HG03520 (cell line): ENCODE measurements at regions not wholly inside any gene's neighbourhood (a gene's known extent, or its start where the extent isn't known, plus 50 kb on each side); places are given as distances from the start of the nearest gene placed in this dataset.

Experiments
- ATAC-seq: cut with Tn5 transposase; IDR thresholded peaks from one replicate; pipeline ENCODE4 v1.9.1; 2021; ENCODE audit warnings: mild to moderate bottlenecking, moderate library complexity; ENCODE audit not compliant: unreplicated experiment

- no peak for ATAC-seq
Observed at GRCh38 chr5:67536866-67537265, 340.3 kb upstream of the CD180 start.

GRCh38 chr5:67530609-67531255 lies 334.1 kb upstream of the CD180 start:
- no peak for ATAC-seq

GRCh38 chr5:67528953-67529352 lies 332.4 kb upstream of the CD180 start:
- ATAC-seq, result no peak

- no peak for ATAC-seq
Observed at GRCh38 chr5:67526793-67527192, 330.2 kb upstream of the CD180 start.

GRCh38 chr5:67520161-67520908 lies 323.7 kb upstream of the CD180 start:
- no peak for ATAC-seq

- no peak for ATAC-seq
Observed at GRCh38 chr5:67518227-67518626, 321.6 kb upstream of the CD180 start.

- ATAC-seq, result no peak
Observed at GRCh38 chr5:67516948-67517565, 320.5 kb upstream of the CD180 start.

GRCh38 chr5:67515762-67516161 lies 319.2 kb upstream of the CD180 start:
- no peak for ATAC-seq

- no peak for ATAC-seq
Observed at GRCh38 chr5:67515020-67515689, 318.6 kb upstream of the CD180 start.

GRCh38 chr5:67512758-67513157 lies 316.2 kb upstream of the CD180 start:
- ATAC-seq, result no peak

- ATAC-seq, result no peak
Observed at GRCh38 chr5:67511911-67512310, 315.3 kb upstream of the CD180 start.

- no peak for ATAC-seq
Observed at GRCh38 chr5:67510204-67510603, 313.6 kb upstream of the CD180 start.

GRCh38 chr5:67509402-67510186 lies 313.0 kb upstream of the CD180 start:
- ATAC-seq, result no peak

- no peak for ATAC-seq
Observed at GRCh38 chr5:67506241-67506640, 309.6 kb upstream of the CD180 start.

GRCh38 chr5:67502951-67503350 lies 306.4 kb upstream of the CD180 start:
- no peak for ATAC-seq

- no peak for ATAC-seq
Observed at GRCh38 chr5:67496051-67496450, 299.5 kb upstream of the CD180 start.

GRCh38 chr5:67495072-67495471 lies 298.5 kb upstream of the CD180 start:
- no peak for ATAC-seq

- ATAC-seq, result no peak
Observed at GRCh38 chr5:67494186-67494855, 297.7 kb upstream of the CD180 start.

- no peak for ATAC-seq
Observed at GRCh38 chr5:67493676-67494075, 297.1 kb upstream of the CD180 start.
